ENCODE measurements at regions not wholly inside any gene's neighbourhood (a gene's known extent, or its start where the extent isn't known, plus 50 kb on each side); places are given as distances from the start of the nearest gene placed in this dataset.

DNA sequence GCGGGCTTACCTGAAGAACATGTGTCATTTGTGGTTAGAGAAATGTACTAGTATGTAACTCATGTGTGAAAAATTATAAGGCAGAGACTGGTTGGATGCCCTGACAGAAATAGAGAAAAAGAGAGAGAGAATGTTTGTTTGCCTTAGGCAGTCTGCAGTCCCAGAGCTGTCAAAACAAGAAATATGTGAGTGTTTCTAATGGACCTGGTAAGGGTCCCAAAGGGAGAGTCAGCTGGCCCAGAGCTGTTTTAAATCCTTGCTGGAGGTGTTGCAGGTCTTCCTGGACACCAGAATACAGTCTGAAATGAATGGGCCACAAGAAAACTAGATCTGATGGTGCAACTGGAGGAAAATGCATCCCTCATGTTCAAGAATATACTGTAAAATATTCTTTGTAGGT lies 158.3 kb upstream of the OGFRL1 start:
- in situ Hi-C loops (cut with HindIII; ENCODE audit: low pct_unique_long_range_greater_than_20kb, low sequenced_read_pairs) = no loop called here
- intact Hi-C loops (cut with micrococcal nuclease; ENCODE audit: unreplicated experiment) = no loop called here
- H3K4me1 ChIP-seq (ENCODE audit: control insufficient read depth, insufficient read depth, low read length) = no peaks in the 10 kb centered on the region

DNA sequence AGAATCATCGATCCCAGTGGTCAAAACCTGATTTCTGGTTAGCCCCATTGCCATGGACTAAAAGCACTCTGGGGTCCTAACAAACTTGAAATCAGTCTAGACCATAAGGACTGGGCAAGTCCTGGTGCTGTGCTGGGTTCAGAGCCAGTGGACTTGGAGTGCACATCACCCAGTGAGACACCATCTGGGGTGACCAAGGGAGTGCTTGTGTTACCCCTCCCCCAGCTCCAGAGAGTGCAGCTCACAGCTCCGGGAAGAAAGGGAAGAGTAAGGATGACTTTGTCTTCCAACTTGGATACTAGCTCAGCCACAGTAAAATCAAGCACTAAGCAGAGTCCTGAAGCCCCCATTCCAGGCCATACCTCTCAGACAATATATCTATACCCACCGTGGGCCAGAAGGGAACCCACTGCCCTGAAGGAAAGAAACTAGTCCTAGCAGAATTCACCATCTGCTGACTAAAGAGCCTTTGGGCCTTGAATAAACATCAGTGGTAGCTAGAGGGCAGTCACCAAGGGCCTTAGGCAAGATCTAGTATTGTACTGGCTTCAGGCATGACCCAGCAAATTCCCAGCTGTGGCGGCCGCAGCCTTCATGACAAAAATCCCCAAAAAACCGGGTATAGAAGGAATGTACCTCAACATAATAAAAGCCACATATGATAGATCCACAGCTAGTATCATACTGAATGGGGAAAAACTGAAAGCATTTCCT lies 153.5 kb upstream of the OGFRL1 start:
- no peak for ATAC-seq
- no peak for TF ChIP-seq TCF7L2 (IDR thresholded peaks at IDR 0.05; ENCODE audit: low read depth, low read length)
- no peak for TF ChIP-seq POLR2AphosphoS5 (IDR thresholded peaks at IDR 0.05; ENCODE audit: low read depth, low read length)
- no peak for TF ChIP-seq SIN3A (IDR thresholded peaks at IDR 0.05; ENCODE audit: borderline replicate concordance, insufficient read depth, low read depth, low read length)
- TF ChIP-seq, protein P1, sequence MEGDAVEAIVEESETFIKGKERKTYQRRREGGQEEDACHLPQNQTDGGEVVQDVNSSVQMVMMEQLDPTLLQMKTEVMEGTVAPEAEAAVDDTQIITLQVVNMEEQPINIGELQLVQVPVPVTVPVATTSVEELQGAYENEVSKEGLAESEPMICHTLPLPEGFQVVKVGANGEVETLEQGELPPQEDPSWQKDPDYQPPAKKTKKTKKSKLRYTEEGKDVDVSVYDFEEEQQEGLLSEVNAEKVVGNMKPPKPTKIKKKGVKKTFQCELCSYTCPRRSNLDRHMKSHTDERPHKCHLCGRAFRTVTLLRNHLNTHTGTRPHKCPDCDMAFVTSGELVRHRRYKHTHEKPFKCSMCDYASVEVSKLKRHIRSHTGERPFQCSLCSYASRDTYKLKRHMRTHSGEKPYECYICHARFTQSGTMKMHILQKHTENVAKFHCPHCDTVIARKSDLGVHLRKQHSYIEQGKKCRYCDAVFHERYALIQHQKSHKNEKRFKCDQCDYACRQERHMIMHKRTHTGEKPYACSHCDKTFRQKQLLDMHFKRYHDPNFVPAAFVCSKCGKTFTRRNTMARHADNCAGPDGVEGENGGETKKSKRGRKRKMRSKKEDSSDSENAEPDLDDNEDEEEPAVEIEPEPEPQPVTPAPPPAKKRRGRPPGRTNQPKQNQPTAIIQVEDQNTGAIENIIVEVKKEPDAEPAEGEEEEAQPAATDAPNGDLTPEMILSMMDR (IDR thresholded peaks at IDR 0.05) = no peak
- TF ChIP-seq, protein P2, sequence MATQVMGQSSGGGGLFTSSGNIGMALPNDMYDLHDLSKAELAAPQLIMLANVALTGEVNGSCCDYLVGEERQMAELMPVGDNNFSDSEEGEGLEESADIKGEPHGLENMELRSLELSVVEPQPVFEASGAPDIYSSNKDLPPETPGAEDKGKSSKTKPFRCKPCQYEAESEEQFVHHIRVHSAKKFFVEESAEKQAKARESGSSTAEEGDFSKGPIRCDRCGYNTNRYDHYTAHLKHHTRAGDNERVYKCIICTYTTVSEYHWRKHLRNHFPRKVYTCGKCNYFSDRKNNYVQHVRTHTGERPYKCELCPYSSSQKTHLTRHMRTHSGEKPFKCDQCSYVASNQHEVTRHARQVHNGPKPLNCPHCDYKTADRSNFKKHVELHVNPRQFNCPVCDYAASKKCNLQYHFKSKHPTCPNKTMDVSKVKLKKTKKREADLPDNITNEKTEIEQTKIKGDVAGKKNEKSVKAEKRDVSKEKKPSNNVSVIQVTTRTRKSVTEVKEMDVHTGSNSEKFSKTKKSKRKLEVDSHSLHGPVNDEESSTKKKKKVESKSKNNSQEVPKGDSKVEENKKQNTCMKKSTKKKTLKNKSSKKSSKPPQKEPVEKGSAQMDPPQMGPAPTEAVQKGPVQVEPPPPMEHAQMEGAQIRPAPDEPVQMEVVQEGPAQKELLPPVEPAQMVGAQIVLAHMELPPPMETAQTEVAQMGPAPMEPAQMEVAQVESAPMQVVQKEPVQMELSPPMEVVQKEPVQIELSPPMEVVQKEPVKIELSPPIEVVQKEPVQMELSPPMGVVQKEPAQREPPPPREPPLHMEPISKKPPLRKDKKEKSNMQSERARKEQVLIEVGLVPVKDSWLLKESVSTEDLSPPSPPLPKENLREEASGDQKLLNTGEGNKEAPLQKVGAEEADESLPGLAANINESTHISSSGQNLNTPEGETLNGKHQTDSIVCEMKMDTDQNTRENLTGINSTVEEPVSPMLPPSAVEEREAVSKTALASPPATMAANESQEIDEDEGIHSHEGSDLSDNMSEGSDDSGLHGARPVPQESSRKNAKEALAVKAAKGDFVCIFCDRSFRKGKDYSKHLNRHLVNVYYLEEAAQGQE (IDR thresholded peaks at IDR 0.05; ENCODE audit: insufficient read depth in 1 of 2, low read depth in 2 of 2, low read length in 1 of 2) = no peak
- intact Hi-C loops (cut with micrococcal nuclease; ENCODE audit: unreplicated experiment) = no loop called here
- no peaks in the 10 kb centered on the region for H3K36me3 ChIP-seq (ENCODE audit: control insufficient read depth, insufficient read depth, low read length)
- H3K27me3 ChIP-seq (ENCODE audit: control insufficient read depth, insufficient read depth, low read length) = no peaks in the 10 kb centered on the region
- no peak overlapping the region for H3K4me3 ChIP-seq (ENCODE audit: low read depth in 2 of 2, low read length in 2 of 2)
- in situ Hi-C loops (cut with HindIII; ENCODE audit: low pct_unique_long_range_greater_than_20kb, low sequenced_read_pairs) = no loop called here
- no peaks in the 10 kb centered on the region for H3K4me1 ChIP-seq (ENCODE audit: control insufficient read depth, insufficient read depth, low read length)
- no TSS peak for BruUV-seq (replicated peaks)
- CTCF ChIA-PET = no interaction called here
- H3K27ac ChIP-seq (ENCODE audit: low read length) = no peak overlapping the region
- DNase-seq (ENCODE audit: low read depth, low spot score) = no peak
- no peaks in the 10 kb centered on the region for H3K9me3 ChIP-seq (ENCODE audit: control insufficient read depth, insufficient read depth, low read depth, low read length)
- POLR2A ChIA-PET = no interaction called here

More for the DNA sequence above, 158.3 kb upstream of the OGFRL1 start:
- ChIA-PET POLR2A (no interaction called here), CTCF (no interaction called here)
- DNase-seq (ENCODE audit: low read depth, low spot score) (no peak), ATAC-seq (no peak)
- Histone ChIP-seq H3K27me3 (ENCODE audit: control insufficient read depth, insufficient read depth, low read length) (no peaks in the 10 kb centered on the region), H3K4me3 (ENCODE audit: low read depth in 2 of 2, low read length in 2 of 2) (no peak overlapping the region), H3K36me3 (ENCODE audit: control insufficient read depth, insufficient read depth, low read length) (no peaks in the 10 kb centered on the region), H3K27ac (ENCODE audit: low read length) (no peak overlapping the region), H3K9me3 (ENCODE audit: control insufficient read depth, insufficient read depth, low read depth, low read length) (no peaks in the 10 kb centered on the region)
- TF ChIP-seq TCF7L2 (IDR thresholded peaks at IDR 0.05; ENCODE audit: low read depth, low read length) (no peak), SIN3A (IDR thresholded peaks at IDR 0.05; ENCODE audit: borderline replicate concordance, insufficient read depth, low read depth, low read length) (no peak), POLR2AphosphoS5 (IDR thresholded peaks at IDR 0.05; ENCODE audit: low read depth, low read length) (no peak)
- no TSS peak for BruUV-seq (replicated peaks)

DNA sequence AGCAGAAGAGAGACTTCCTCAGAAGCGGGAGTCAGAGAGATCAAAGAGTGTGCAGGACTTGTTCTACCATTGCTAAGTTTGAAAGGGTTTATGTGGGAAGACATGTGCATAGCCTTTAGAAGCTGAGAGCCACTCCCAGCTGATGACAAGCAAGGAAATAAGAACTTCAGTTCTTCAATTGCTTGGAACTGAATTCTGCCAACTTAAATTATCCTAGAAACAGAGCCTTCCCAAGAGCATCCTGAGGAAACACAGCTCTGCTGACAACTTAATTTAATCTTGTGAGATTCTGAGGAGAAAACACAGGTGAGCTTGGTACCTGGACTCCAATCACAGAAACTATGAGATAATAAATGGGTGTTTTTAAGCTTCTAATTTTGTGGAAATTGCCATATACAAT lies 150.6 kb upstream of the OGFRL1 start:
- in situ Hi-C loops (cut with HindIII; ENCODE audit: low pct_unique_long_range_greater_than_20kb, low sequenced_read_pairs) = no loop called here
- POLR2A ChIA-PET = no interaction called here
- no peaks in the 10 kb centered on the region for H3K4me1 ChIP-seq (ENCODE audit: control insufficient read depth, insufficient read depth, low read length)
- H3K9me3 ChIP-seq (ENCODE audit: control insufficient read depth, insufficient read depth, low read depth, low read length) = no peaks in the 10 kb centered on the region
- CTCF ChIA-PET = no interaction called here
- no TSS peak for BruUV-seq (replicated peaks)
- intact Hi-C loops (cut with micrococcal nuclease; ENCODE audit: unreplicated experiment) = no loop called here
- no peak for ATAC-seq
- DNase-seq (ENCODE audit: low read depth, low spot score) = no peak
- no peak overlapping the region for H3K27ac ChIP-seq (ENCODE audit: low read length)
- H3K27me3 ChIP-seq (ENCODE audit: control insufficient read depth, insufficient read depth, low read length) = no peaks in the 10 kb centered on the region
- H3K36me3 ChIP-seq (ENCODE audit: control insufficient read depth, insufficient read depth, low read length) = no peaks in the 10 kb centered on the region
- TF ChIP-seq SIN3A (IDR thresholded peaks at IDR 0.05; ENCODE audit: borderline replicate concordance, insufficient read depth, low read depth, low read length) (no peak), TCF7L2 (IDR thresholded peaks at IDR 0.05; ENCODE audit: low read depth, low read length) (no peak), POLR2AphosphoS5 (IDR thresholded peaks at IDR 0.05; ENCODE audit: low read depth, low read length) (no peak)
- TF ChIP-seq, protein P1 (IDR thresholded peaks at IDR 0.05) = no peak
- TF ChIP-seq, protein P2 (IDR thresholded peaks at IDR 0.05; ENCODE audit: insufficient read depth in 1 of 2, low read depth in 2 of 2, low read length in 1 of 2) = no peak
- no peak overlapping the region for H3K4me3 ChIP-seq (ENCODE audit: low read depth in 2 of 2, low read length in 2 of 2)
